RWPE2 (cell line): ENCODE measurements at regions not wholly inside any gene's neighbourhood (a gene's known extent, or its start where the extent isn't known, plus 50 kb on each side); places are given as distances from the start of the nearest gene placed in this dataset.

Experiments
- ATAC-seq: fragments of 200-7000 bp; cut with Tn5 transposase; 3 replicates; pipeline ENCODE4 v1.9.1; 2021; ENCODE audit warnings: low read depth
- DNase-seq: peaks from one replicate; pipeline ENCODE4 v3.0.0-alpha.2; 2020; ENCODE audit warnings: low spot score
- H3K27ac ChIP-seq: fragments of 450-650 bp; 2 replicates; pipeline ENCODE4 v1.5.1; 2017; ENCODE audit warnings: mild to moderate bottlenecking; ENCODE audit not compliant: poor library complexity, severe bottlenecking
- H3K27me3 ChIP-seq: fragments of 250-450 bp; sonication (Bioruptor Pico); 2 replicates; pipeline ENCODE4 v1.5.1; 2021; ENCODE audit warnings: mild to moderate bottlenecking, moderate library complexity; ENCODE audit not compliant: insufficient read depth, poor library complexity, severe bottlenecking
- H3K36me3 ChIP-seq: fragments of 250-450 bp; sonication (Bioruptor Pico); 2 replicates; pipeline ENCODE4 v1.5.1; 2020; ENCODE audit warnings: low read depth, mild to moderate bottlenecking, moderate library complexity
- H3K4me1 ChIP-seq: fragments of 250-450 bp; sonication (Bioruptor Pico); 2 replicates; pipeline ENCODE4 v1.5.1; 2021; ENCODE audit warnings: mild to moderate bottlenecking, moderate library complexity; ENCODE audit not compliant: insufficient read depth, poor library complexity, severe bottlenecking
- H3K4me3 ChIP-seq: fragments of 250-450 bp; sonication (Bioruptor Pico); 2 replicates; pipeline ENCODE4 v1.5.1; 2021; ENCODE audit warnings: mild to moderate bottlenecking, moderate library complexity; ENCODE audit not compliant: severe bottlenecking
- H3K9me3 ChIP-seq: fragments of 250-450 bp; sonication (Bioruptor Pico); 2 replicates; pipeline ENCODE4 v1.5.1; 2021; ENCODE audit warnings: mild to moderate bottlenecking, moderate library complexity; ENCODE audit not compliant: severe bottlenecking
- TF ChIP-seq, protein P1 (sequence below): fragments of 450-650 bp; IDR thresholded peaks from one replicate; pipeline ENCODE4 v1.5.1; 2017; ENCODE audit warnings: mild to moderate bottlenecking, moderate library complexity; ENCODE audit not compliant: poor library complexity, severe bottlenecking

DNA sequence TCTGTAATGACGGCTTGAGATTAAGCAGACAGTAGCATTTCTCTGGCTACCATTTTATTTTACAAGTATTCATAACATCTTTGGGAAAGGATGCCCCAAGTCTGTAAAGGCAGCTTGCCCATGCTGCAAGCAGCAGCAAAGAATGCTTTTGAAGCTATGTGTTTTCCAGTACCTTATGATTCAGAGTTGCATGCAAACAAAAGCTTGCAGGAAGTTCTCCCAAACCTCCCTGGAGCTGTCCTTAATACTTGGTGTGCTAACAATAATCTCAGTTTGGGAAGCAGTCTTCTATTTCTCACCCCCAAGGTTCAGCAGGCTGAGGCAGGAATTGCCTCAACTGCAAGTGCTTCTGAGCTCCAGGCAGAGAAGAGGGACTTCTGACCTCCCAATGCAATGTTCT is 60.8 kb downstream of the CCNA1 start:
- Histone ChIP-seq H3K9me3 (no peaks in the 10 kb centered on the region), H3K27ac (no peak overlapping the region), H3K4me1 (no peaks in the 10 kb centered on the region), H3K4me3 (no peak overlapping the region), H3K27me3 (no peaks in the 10 kb centered on the region), H3K36me3 (no peaks in the 10 kb centered on the region)
- ATAC-seq (no peak), DNase-seq (no peak)
- TF ChIP-seq, protein P1, sequence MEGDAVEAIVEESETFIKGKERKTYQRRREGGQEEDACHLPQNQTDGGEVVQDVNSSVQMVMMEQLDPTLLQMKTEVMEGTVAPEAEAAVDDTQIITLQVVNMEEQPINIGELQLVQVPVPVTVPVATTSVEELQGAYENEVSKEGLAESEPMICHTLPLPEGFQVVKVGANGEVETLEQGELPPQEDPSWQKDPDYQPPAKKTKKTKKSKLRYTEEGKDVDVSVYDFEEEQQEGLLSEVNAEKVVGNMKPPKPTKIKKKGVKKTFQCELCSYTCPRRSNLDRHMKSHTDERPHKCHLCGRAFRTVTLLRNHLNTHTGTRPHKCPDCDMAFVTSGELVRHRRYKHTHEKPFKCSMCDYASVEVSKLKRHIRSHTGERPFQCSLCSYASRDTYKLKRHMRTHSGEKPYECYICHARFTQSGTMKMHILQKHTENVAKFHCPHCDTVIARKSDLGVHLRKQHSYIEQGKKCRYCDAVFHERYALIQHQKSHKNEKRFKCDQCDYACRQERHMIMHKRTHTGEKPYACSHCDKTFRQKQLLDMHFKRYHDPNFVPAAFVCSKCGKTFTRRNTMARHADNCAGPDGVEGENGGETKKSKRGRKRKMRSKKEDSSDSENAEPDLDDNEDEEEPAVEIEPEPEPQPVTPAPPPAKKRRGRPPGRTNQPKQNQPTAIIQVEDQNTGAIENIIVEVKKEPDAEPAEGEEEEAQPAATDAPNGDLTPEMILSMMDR, result no peak

DNA sequence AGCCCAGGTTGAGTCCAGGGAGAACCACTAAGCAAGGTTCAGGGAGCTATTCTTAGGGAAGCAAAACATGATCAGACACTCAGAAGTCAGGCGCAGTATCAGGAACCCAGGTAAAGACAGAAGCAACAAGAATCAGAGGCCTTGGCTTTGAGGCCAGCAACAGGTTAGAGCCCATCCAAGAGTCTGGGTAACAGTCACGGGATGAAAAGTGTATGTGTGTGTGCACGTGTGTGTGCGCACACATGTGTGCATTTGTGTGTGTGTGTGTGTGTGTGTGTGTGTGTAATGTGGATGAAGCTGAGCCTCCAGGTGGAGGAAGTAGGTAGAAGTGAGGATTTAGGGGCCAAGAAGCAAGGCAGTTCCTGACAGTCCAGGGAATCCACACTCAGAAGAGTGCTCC is 63.1 kb downstream of the CCNA1 start:
- Histone ChIP-seq H3K9me3 (no peaks in the 10 kb centered on the region), H3K27me3 (no peaks in the 10 kb centered on the region), H3K36me3 (no peaks in the 10 kb centered on the region), H3K4me3 (no peak overlapping the region), H3K27ac (no peak overlapping the region), H3K4me1 (no peaks in the 10 kb centered on the region)
- DNase-seq, result no peak
- TF ChIP-seq, protein P1, result no peak
- no peak for ATAC-seq

DNA sequence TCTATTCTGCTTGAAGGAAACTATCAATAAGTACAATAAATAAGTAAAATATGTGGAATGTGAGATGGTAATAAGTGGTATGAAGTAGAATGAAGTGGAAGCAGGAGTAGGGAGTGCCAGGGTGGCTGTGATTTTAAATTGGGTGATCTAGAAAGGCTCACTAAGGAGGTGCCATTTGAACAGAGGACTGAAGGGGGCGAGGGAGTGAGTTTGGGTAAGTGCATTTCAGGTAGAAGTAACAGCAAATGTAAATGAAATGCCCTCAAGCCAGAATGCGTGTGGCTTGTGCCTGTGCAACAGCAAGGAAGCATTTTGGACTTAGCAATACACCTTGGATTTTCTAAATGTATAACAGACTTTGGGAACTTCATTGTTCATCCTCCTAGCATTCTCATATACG is 77.1 kb downstream of the CCNA1 start:
- Histone ChIP-seq H3K4me3 (no peak overlapping the region), H3K9me3 (peaks cover 2% of the 10 kb centered on the region), H3K4me1 (no peaks in the 10 kb centered on the region), H3K36me3 (no peaks in the 10 kb centered on the region), H3K27ac (no peak overlapping the region), H3K27me3 (no peaks in the 10 kb centered on the region)
- DNase-seq (no peak), ATAC-seq (no peak)
- TF ChIP-seq, protein P1, result no peak

DNA sequence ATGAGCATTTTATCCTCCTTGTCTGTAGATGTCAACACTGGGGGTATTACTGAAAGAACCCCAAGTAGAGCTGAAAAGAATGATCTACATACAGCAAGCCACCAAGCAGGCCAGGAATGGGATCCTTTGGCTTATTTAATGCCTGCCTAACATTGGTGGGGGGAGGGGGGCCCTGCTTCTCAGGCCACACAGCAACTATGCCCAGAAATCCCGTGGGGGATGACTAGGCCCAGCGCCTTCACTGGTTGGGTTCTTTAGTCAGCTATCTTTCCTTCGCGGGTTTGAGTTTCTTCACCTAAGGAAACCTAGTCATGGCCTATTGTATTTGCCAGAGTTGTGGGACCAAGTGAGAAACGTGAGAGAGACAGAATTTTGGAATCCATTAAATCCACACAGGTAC is 80.5 kb downstream of the CCNA1 start:
- Histone ChIP-seq H3K9me3 (no peaks in the 10 kb centered on the region), H3K27me3 (no peaks in the 10 kb centered on the region), H3K4me1 (no peaks in the 10 kb centered on the region), H3K36me3 (no peaks in the 10 kb centered on the region), H3K27ac (no peak overlapping the region), H3K4me3 (no peak overlapping the region)
- no peak for DNase-seq
- TF ChIP-seq, protein P1, result no peak
- no peak for ATAC-seq

DNA sequence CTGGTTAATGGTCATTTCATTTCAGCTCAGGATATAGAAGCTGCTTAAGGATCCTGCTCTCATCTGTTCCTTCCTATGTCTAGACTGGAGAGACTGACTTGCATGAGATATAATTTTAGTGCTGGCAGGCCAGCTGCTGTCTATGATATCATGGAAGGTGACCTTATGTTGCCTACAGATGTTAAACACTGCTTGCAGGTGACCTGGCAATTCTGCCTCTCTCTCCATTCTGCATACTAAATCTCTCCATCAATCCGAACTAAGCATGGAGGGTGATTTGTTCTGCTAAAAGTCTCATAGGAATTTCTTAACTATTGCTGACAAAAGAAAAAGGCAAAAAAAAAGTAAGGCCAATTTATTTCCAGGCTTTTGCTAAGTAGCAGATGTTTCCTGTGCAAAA is 81.0 kb downstream of the CCNA1 start:
- no peaks in the 10 kb centered on the region for H3K27me3 ChIP-seq
- ATAC-seq (no peak), DNase-seq (no peak)
- no peak overlapping the region for H3K27ac ChIP-seq
- no peak overlapping the region for H3K4me3 ChIP-seq
- no peaks in the 10 kb centered on the region for H3K36me3 ChIP-seq
- H3K4me1 ChIP-seq, result no peaks in the 10 kb centered on the region
- H3K9me3 ChIP-seq, result no peaks in the 10 kb centered on the region
- TF ChIP-seq, protein P1, result no peak
